GM18517 (cell line): ENCODE measurements at regions not wholly inside any gene's neighbourhood (a gene's known extent, or its start where the extent isn't known, plus 50 kb on each side); places are given as distances from the start of the nearest gene placed in this dataset.

ENCODE experiments used
- ATAC-seq: cut with Tn5 transposase; IDR thresholded peaks from one replicate; pipeline ENCODE4 v1.9.1; 2021; ENCODE audit warnings: mild to moderate bottlenecking, moderate library complexity; ENCODE audit not compliant: unreplicated experiment

- no peak for ATAC-seq
Observed at GRCh38 chr2:128817171-128817570, 498.5 kb upstream of the HS6ST1 start.

GRCh38 chr2:128817813-128818212 is 499.1 kb upstream of the HS6ST1 start:
- no peak for ATAC-seq

GRCh38 chr2:128818248-128818647 is 499.6 kb upstream of the HS6ST1 start:
- no peak for ATAC-seq

- ATAC-seq: no peak
Observed at GRCh38 chr2:128818704-128819491, 500.2 kb upstream of the HS6ST1 start.

- ATAC-seq: no peak
Observed at GRCh38 chr2:128820452-128820851, 501.8 kb upstream of the HS6ST1 start.

- no peak for ATAC-seq
Observed at GRCh38 chr2:128821010-128821409, 502.3 kb upstream of the HS6ST1 start.

- ATAC-seq: no peak
Observed at GRCh38 chr2:128832946-128833663, 514.4 kb upstream of the HS6ST1 start.

- ATAC-seq: no peak
Observed at GRCh38 chr2:128833664-128834027, 515.0 kb upstream of the HS6ST1 start.

GRCh38 chr2:128834207-128834879 is 515.7 kb upstream of the HS6ST1 start:
- no peak for ATAC-seq

GRCh38 chr2:128834880-128835252 is 516.2 kb upstream of the HS6ST1 start:
- no peak for ATAC-seq

- no peak for ATAC-seq
Observed at GRCh38 chr2:128835342-128835855, 516.7 kb upstream of the HS6ST1 start.

- ATAC-seq: no peak
Observed at GRCh38 chr2:128835974-128836373, 517.3 kb upstream of the HS6ST1 start.

- ATAC-seq: no peak
Observed at GRCh38 chr2:128836559-128837100, 518.0 kb upstream of the HS6ST1 start.

GRCh38 chr2:128838244-128838643 is 519.6 kb upstream of the HS6ST1 start:
- no peak for ATAC-seq

- no peak for ATAC-seq
Observed at GRCh38 chr2:128841803-128842202, 523.1 kb upstream of the HS6ST1 start.

- no peak for ATAC-seq
Observed at GRCh38 chr2:128867311-128867710, 548.6 kb upstream of the HS6ST1 start.

- ATAC-seq: no peak
Observed at GRCh38 chr2:128867936-128868636, 549.4 kb upstream of the HS6ST1 start.

- no peak for ATAC-seq
Observed at GRCh38 chr2:128868686-128869551, 550.3 kb upstream of the HS6ST1 start.

GRCh38 chr2:128874608-128875007 is 555.9 kb upstream of the HS6ST1 start:
- no peak for ATAC-seq
